Uterus (tissue), 3 donors: ENCODE measurements at regions not wholly inside any gene's neighbourhood (a gene's known extent, or its start where the extent isn't known, plus 50 kb on each side); places are given as distances from the start of the nearest gene placed in this dataset.

Source experiments
- DNase-seq, 2 donors: peaks; one replicate each; pipeline ENCODE4 v3.0.0-alpha.2; 2019 to 2020
- H3K27ac ChIP-seq, 2 donors: fragments of 200-600 bp; sonication (generic); 1 replicate in 1 of 2; 2 replicates in 1 of 2; pipeline ENCODE4 v1.5.1; 2016 to 2018
- H3K27me3 ChIP-seq, 2 donors: fragments of 200-600 bp; sonication (generic); one replicate each; pipeline ENCODE4 v1.5.1; 2018 to 2019; ENCODE audit warnings: control low read depth in 1 of 2
- H3K36me3 ChIP-seq, 2 donors: fragments of 200-600 bp; sonication (generic); one replicate each; pipeline ENCODE4 v1.5.1; 2019; ENCODE audit warnings: control low read depth in 1 of 2
- H3K4me1 ChIP-seq, 2 donors: fragments of 200-600 bp; sonication (generic); one replicate each; pipeline ENCODE4 v1.5.1; 2018 to 2019; ENCODE audit warnings: control low read depth in 1 of 2
- H3K4me3 ChIP-seq, 2 donors: fragments of 200-600 bp; sonication (generic); 1 replicate in 1 of 2; 2 replicates in 1 of 2; pipeline ENCODE4 v1.5.1; 2018 to 2019; ENCODE audit warnings: mild to moderate bottlenecking in 1 of 2
- H3K9me3 ChIP-seq, 2 donors: fragments of 200-600 bp; sonication (generic); one replicate each; pipeline ENCODE4 v1.5.1; 2019; ENCODE audit warnings: control low read depth in 1 of 2
- CTCF ChIP-seq, 4 experiments: fragments of 200-600 bp in 2 of 4; fragments of 450-650 bp in 2 of 4; sonication (generic) in 2 of 4; IDR thresholded peaks; one replicate each; pipeline ENCODE4 v1.5.1; 2016 to 2019; ENCODE audit warnings: antibody characterized with exemption in 4 of 4, mild to moderate bottlenecking in 2 of 4, moderate library complexity in 1 of 4
- POLR2A ChIP-seq, 2 donors: fragments of 450-650 bp; IDR thresholded peaks; one replicate each; pipeline ENCODE4 v1.6.1; 2016; ENCODE audit warnings: antibody characterized with exemption in 2 of 2, mild to moderate bottlenecking in 1 of 2, moderate library complexity in 1 of 2
- intact Hi-C: fragments of 100-400 bp; cut with DNase I; formaldehyde crosslinking; loops from one replicate; pipeline ENCODE4 v1.15.1; 2023; ENCODE audit warnings: low total_unique reads
- donor health status: DM: yes; HTN: yes; CAD: no.

GRCh38 chr12:127339065-127339464, 927.9 kb upstream of the TMEM132C start:
- Histone ChIP-seq H3K36me3 (no peaks in the 10 kb centered on the region), H3K4me3 (no peak overlapping the region), H3K9me3 (no peaks in the 10 kb centered on the region), H3K27me3 (no peaks in the 10 kb centered on the region), H3K4me1 (no peaks in the 10 kb centered on the region), H3K27ac (no peak overlapping the region)
- TF ChIP-seq POLR2A (IDR thresholded peaks at IDR 0.05) (no peak), CTCF (IDR thresholded peaks at IDR 0.05) (no peak)
- intact Hi-C loops, result no loop called here
- no peak for DNase-seq

- no peak for DNase-seq
- no peaks in the 10 kb centered on the region for H3K9me3 ChIP-seq
- H3K27me3 ChIP-seq, result no peaks in the 10 kb centered on the region
- H3K4me3 ChIP-seq, result no peak overlapping the region
- no peaks in the 10 kb centered on the region for H3K36me3 ChIP-seq
- intact Hi-C loops, result no loop called here
- H3K27ac ChIP-seq, result no peak overlapping the region
- H3K4me1 ChIP-seq, result no peaks in the 10 kb centered on the region
- no peak for TF ChIP-seq POLR2A (IDR thresholded peaks at IDR 0.05)
- no peak for TF ChIP-seq CTCF (IDR thresholded peaks at IDR 0.05)
Measured at GRCh38 chr12:127340381-127340780, 926.6 kb upstream of the TMEM132C start.

- no peak overlapping the region for H3K27ac ChIP-seq
- intact Hi-C loops, result no loop called here
Measured at GRCh38 chr12:127342861-127343260, 924.1 kb upstream of the TMEM132C start.

GRCh38 chr12:127343940-127344339, 923.0 kb upstream of the TMEM132C start:
- no peak for DNase-seq
- Histone ChIP-seq H3K4me3 (no peak overlapping the region), H3K4me1 (no peaks in the 10 kb centered on the region), H3K36me3 (no peaks in the 10 kb centered on the region), H3K27ac (no peak overlapping the region), H3K9me3 (no peaks in the 10 kb centered on the region), H3K27me3 (no peaks in the 10 kb centered on the region)
- no peak for TF ChIP-seq CTCF (IDR thresholded peaks at IDR 0.05)
- TF ChIP-seq POLR2A (IDR thresholded peaks at IDR 0.05), result no peak
- intact Hi-C loops, result no loop called here

More at GRCh38 chr12:127342861-127343260, 924.1 kb upstream of the TMEM132C start:
- DNase-seq, result no peak
- H3K36me3 ChIP-seq, result no peaks in the 10 kb centered on the region
- H3K9me3 ChIP-seq, result no peaks in the 10 kb centered on the region
- H3K27me3 ChIP-seq, result no peaks in the 10 kb centered on the region
- no peak for TF ChIP-seq CTCF (IDR thresholded peaks at IDR 0.05)
- TF ChIP-seq POLR2A (IDR thresholded peaks at IDR 0.05), result no peak
- no peak overlapping the region for H3K4me3 ChIP-seq
- no peaks in the 10 kb centered on the region for H3K4me1 ChIP-seq

- no peaks in the 10 kb centered on the region for H3K4me1 ChIP-seq
- DNase-seq, result no peak
- TF ChIP-seq POLR2A (IDR thresholded peaks at IDR 0.05) (no peak), CTCF (IDR thresholded peaks at IDR 0.05) (no peak)
- intact Hi-C loops, result no loop called here
- no peaks in the 10 kb centered on the region for H3K36me3 ChIP-seq
- H3K9me3 ChIP-seq, result no peaks in the 10 kb centered on the region
- no peak overlapping the region for H3K27ac ChIP-seq
- H3K27me3 ChIP-seq, result no peaks in the 10 kb centered on the region
- no peak overlapping the region for H3K4me3 ChIP-seq
Measured at GRCh38 chr12:127351481-127352010, 915.4 kb upstream of the TMEM132C start.
